ENCODE measurements at regions not wholly inside any gene's neighbourhood (a gene's known extent, or its start where the extent isn't known, plus 50 kb on each side); places are given as distances from the start of the nearest gene placed in this dataset.

DNA sequence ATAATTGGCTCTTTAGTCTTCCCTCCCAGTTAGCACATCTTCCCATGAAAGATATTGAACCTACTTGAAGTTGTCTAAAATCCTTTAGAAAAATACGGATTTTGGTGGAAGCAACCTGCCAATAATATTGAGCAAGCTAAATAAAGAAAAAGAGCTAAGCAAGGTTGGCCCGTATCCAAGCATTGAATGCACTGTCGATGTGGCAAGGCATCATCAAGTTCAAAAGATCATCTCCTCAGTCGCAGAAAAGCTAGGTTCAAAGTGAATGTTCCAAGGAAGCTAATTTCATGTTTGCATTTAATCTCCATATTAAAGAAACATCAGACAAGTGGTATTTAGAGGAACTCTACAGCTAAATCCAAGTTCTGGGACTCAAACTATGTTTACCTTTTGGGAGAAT, 206.0 kb downstream of the MTERF1 start:
- no peak for DNase-seq (ENCODE audit: low spot score)
- TF ChIP-seq, protein P1, sequence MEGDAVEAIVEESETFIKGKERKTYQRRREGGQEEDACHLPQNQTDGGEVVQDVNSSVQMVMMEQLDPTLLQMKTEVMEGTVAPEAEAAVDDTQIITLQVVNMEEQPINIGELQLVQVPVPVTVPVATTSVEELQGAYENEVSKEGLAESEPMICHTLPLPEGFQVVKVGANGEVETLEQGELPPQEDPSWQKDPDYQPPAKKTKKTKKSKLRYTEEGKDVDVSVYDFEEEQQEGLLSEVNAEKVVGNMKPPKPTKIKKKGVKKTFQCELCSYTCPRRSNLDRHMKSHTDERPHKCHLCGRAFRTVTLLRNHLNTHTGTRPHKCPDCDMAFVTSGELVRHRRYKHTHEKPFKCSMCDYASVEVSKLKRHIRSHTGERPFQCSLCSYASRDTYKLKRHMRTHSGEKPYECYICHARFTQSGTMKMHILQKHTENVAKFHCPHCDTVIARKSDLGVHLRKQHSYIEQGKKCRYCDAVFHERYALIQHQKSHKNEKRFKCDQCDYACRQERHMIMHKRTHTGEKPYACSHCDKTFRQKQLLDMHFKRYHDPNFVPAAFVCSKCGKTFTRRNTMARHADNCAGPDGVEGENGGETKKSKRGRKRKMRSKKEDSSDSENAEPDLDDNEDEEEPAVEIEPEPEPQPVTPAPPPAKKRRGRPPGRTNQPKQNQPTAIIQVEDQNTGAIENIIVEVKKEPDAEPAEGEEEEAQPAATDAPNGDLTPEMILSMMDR (IDR thresholded peaks at IDR 0.05; ENCODE audit: extremely low read depth, missing control alignments) = no peak

DNA sequence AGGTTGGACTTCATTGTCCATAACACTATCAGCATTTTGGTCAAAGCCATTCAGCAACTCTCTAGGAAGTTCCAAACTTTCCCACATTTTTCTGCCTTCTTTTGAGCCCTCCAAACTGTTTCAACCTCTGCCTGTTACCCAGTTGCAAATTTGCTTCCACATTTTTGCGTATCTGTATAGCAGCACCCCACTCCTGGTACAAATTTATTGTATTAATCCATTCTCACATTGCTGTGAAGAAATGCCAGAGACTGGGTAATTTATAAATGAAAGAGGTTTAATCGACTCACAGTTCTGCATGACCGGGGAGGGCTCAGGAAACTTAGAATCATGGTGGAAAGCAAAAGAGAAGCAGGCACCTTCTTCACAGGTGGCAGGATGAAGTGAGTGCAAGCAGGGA, 198.8 kb downstream of the MTERF1 start:
- TF ChIP-seq, protein P1 (IDR thresholded peaks at IDR 0.05; ENCODE audit: extremely low read depth, missing control alignments) = no peak
- no peak for DNase-seq (ENCODE audit: low spot score)

DNA sequence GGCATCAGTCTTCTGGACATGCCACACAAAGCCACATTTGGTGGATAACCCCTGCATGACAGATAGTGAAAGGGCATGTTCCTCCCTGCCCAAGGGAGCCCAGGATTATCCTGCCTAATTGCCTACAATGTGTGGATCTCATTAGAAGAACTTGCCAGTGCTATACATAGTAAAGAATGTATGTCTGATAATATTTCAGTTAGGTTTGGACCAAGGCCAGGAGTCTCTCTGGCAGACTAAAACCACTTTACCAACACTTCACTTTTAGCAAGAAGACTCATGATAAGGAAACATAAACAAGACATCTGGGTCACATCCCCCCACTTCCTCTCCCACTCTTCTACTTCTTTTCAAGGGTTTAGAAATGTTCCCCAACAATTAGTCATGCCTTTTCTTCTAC, 196.7 kb downstream of the MTERF1 start:
- no peak for DNase-seq (ENCODE audit: low spot score)
- TF ChIP-seq, protein P1 (IDR thresholded peaks at IDR 0.05; ENCODE audit: extremely low read depth, missing control alignments) = no peak

DNA sequence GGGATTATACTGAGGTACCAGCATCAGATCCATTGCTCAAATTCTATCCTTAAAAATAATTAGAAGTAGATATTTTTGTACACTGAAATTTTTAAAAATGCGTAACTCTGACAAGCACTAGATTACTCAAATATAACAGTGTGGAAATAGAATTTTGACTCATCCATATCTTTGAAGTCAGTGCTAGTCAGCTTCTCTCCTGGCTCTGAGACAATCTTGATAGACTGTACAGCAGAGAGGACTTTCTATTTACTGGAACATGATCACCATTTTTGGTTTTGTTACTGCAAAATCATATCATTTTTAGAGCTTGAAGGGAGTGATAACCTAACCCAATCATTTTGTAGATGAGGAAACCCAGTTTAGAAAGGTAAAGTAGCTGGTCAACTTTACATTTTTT, 195.0 kb downstream of the MTERF1 start:
- DNase-seq (ENCODE audit: low spot score) = no peak
- TF ChIP-seq, protein P1 (IDR thresholded peaks at IDR 0.05; ENCODE audit: extremely low read depth, missing control alignments) = no peak

DNA sequence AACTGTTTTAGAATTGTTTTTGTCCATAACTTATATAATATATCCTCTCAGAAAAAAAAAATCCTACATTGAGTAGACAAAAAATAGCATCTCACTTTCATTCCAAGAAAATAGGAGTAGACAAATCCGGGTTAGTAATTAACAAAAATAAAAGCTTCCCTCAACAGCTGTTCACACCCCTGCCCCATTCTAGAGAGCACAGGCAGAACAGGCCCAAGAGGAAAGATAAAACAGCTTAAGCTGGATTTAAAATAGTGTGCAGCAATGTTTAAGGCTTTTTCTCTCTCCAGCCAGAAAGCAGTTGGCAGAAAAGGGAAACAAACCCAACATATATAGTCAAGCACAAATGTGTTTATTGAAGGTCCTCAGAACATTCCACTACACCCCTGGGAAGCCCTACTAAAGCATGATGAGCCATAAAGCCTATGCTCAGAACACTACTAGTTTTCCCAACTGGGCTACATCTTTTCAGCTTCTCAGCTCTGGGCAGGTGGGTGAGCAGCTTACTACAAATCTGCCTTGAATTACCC, 189.9 kb downstream of the MTERF1 start:
- no peak for DNase-seq (ENCODE audit: low spot score)
- TF ChIP-seq, protein P1 (IDR thresholded peaks at IDR 0.05; ENCODE audit: extremely low read depth, missing control alignments) = no peak

DNA sequence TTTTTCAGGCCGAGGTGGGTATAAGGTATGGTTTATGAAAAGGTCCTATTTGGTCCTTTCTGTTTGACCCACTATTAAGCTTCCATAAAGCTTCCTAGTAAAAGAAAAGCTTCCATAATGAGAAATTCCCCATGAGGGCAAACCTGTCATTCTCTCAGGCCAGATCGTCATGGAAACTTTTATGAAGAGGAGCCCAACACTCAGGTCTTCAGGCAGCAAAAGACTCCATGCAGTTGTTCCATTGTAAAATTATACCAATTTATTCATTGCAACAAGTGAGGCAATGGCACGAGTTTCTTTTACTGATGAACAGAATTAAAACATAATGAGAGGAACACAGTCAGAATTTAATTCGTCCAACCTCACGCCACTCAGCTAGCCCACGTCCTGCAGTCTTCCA, 188.6 kb downstream of the MTERF1 start:
- TF ChIP-seq, protein P1 (IDR thresholded peaks at IDR 0.05; ENCODE audit: extremely low read depth, missing control alignments) = no peak
- no peak for DNase-seq (ENCODE audit: low spot score)

DNA sequence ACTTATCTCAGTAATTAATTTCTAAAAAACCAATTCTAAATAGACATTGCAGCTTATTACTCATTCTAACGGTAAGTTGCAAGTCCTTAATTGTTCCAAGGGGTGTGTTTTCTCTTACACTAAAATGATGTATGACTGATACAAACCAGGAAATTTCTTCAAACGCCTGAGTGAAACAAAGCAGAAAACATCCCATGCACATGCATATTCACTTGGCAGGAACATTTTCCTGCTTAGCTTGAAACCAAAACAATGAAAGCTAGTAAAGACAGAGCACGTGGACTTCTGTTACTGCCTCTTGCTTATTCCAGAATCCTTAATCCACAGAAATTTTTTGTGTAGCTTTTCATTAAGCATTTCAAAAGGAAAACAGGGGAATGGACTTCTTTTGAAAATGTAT, 187.7 kb downstream of the MTERF1 start:
- TF ChIP-seq, protein P1 (IDR thresholded peaks at IDR 0.05; ENCODE audit: extremely low read depth, missing control alignments) = no peak
- DNase-seq (ENCODE audit: low spot score) = no peak
